ENCODE measurements at regions not wholly inside any gene's neighbourhood (a gene's known extent, or its start where the extent isn't known, plus 50 kb on each side); places are given as distances from the start of the nearest gene placed in this dataset.

- H3K4me3 ChIP-seq (ENCODE audit: severe bottlenecking), result no peak overlapping the region
- H3K9me3 ChIP-seq (ENCODE audit: severe bottlenecking), result no peaks in the 10 kb centered on the region
- ATAC-seq (ENCODE audit: low read depth), result no peak
- no peak for DNase-seq (ENCODE audit: low spot score)
- H3K27ac ChIP-seq (ENCODE audit: poor library complexity, severe bottlenecking), result no peak overlapping the region
- TF ChIP-seq CTCF (IDR thresholded peaks at IDR 0.05; ENCODE audit: poor library complexity, severe bottlenecking), result no peak
- no peaks in the 10 kb centered on the region for H3K4me1 ChIP-seq (ENCODE audit: insufficient read depth, poor library complexity, severe bottlenecking)
- no peaks in the 10 kb centered on the region for H3K27me3 ChIP-seq (ENCODE audit: insufficient read depth, poor library complexity, severe bottlenecking)
- H3K36me3 ChIP-seq (ENCODE audit: low read depth), result no peaks in the 10 kb centered on the region
Observed at GRCh38 chr7:156153590-156153989, 341.3 kb upstream of the SHH start.

- H3K27me3 ChIP-seq (ENCODE audit: insufficient read depth, poor library complexity, severe bottlenecking), result no peaks in the 10 kb centered on the region
- H3K4me3 ChIP-seq (ENCODE audit: severe bottlenecking), result no peak overlapping the region
- no peak overlapping the region for H3K27ac ChIP-seq (ENCODE audit: poor library complexity, severe bottlenecking)
- no peaks in the 10 kb centered on the region for H3K9me3 ChIP-seq (ENCODE audit: severe bottlenecking)
- no peak for TF ChIP-seq CTCF (IDR thresholded peaks at IDR 0.05; ENCODE audit: poor library complexity, severe bottlenecking)
- H3K36me3 ChIP-seq (ENCODE audit: low read depth), result no peaks in the 10 kb centered on the region
- ATAC-seq (ENCODE audit: low read depth) (no peak), DNase-seq (ENCODE audit: low spot score) (no peak)
- no peaks in the 10 kb centered on the region for H3K4me1 ChIP-seq (ENCODE audit: insufficient read depth, poor library complexity, severe bottlenecking)
Observed at GRCh38 chr7:156152390-156152789, 340.1 kb upstream of the SHH start.

- no peak overlapping the region for H3K27ac ChIP-seq (ENCODE audit: poor library complexity, severe bottlenecking)
- DNase-seq (ENCODE audit: low spot score), result no peak
- no peaks in the 10 kb centered on the region for H3K27me3 ChIP-seq (ENCODE audit: insufficient read depth, poor library complexity, severe bottlenecking)
- H3K36me3 ChIP-seq (ENCODE audit: low read depth), result no peaks in the 10 kb centered on the region
- no peaks in the 10 kb centered on the region for H3K9me3 ChIP-seq (ENCODE audit: severe bottlenecking)
- no peaks in the 10 kb centered on the region for H3K4me1 ChIP-seq (ENCODE audit: insufficient read depth, poor library complexity, severe bottlenecking)
- no peak for ATAC-seq (ENCODE audit: low read depth)
- no peak for TF ChIP-seq CTCF (IDR thresholded peaks at IDR 0.05; ENCODE audit: poor library complexity, severe bottlenecking)
- H3K4me3 ChIP-seq (ENCODE audit: severe bottlenecking), result no peak overlapping the region
Observed at GRCh38 chr7:156151658-156152057, 339.4 kb upstream of the SHH start.

- DNase-seq (ENCODE audit: low spot score) (no peak), ATAC-seq (ENCODE audit: low read depth) (no peak)
- Histone ChIP-seq H3K27me3 (ENCODE audit: insufficient read depth, poor library complexity, severe bottlenecking) (no peaks in the 10 kb centered on the region), H3K36me3 (ENCODE audit: low read depth) (no peaks in the 10 kb centered on the region), H3K9me3 (ENCODE audit: severe bottlenecking) (no peaks in the 10 kb centered on the region), H3K4me3 (ENCODE audit: severe bottlenecking) (no peak overlapping the region), H3K4me1 (ENCODE audit: insufficient read depth, poor library complexity, severe bottlenecking) (no peaks in the 10 kb centered on the region), H3K27ac (ENCODE audit: poor library complexity, severe bottlenecking) (no peak overlapping the region)
- no peak for TF ChIP-seq CTCF (IDR thresholded peaks at IDR 0.05; ENCODE audit: poor library complexity, severe bottlenecking)
Observed at GRCh38 chr7:156151078-156151477, 338.8 kb upstream of the SHH start.

GRCh38 chr7:156148995-156149394, 336.7 kb upstream of the SHH start:
- Histone ChIP-seq H3K4me1 (ENCODE audit: insufficient read depth, poor library complexity, severe bottlenecking) (no peaks in the 10 kb centered on the region), H3K36me3 (ENCODE audit: low read depth) (no peaks in the 10 kb centered on the region), H3K4me3 (ENCODE audit: severe bottlenecking) (no peak overlapping the region), H3K9me3 (ENCODE audit: severe bottlenecking) (no peaks in the 10 kb centered on the region), H3K27ac (ENCODE audit: poor library complexity, severe bottlenecking) (no peak overlapping the region), H3K27me3 (ENCODE audit: insufficient read depth, poor library complexity, severe bottlenecking) (peaks cover 3% of the 10 kb centered on the region)
- no peak for TF ChIP-seq CTCF (IDR thresholded peaks at IDR 0.05; ENCODE audit: poor library complexity, severe bottlenecking)
- ATAC-seq (ENCODE audit: low read depth) (no peak), DNase-seq (ENCODE audit: low spot score) (no peak)

Data from RWPE2 (cell line).